ENCODE measurements at regions not wholly inside any gene's neighbourhood (a gene's known extent, or its start where the extent isn't known, plus 50 kb on each side); places are given as distances from the start of the nearest gene placed in this dataset.

- no peak for DNase-seq
Observed at GRCh38 chr2:236884569-236885175, 201.0 kb upstream of the COPS8 start.

GRCh38 chr2:236886456-236886855 is 199.2 kb upstream of the COPS8 start:
- DNase-seq = no peak

- DNase-seq = no peak
Observed at GRCh38 chr2:236887531-236887930, 198.2 kb upstream of the COPS8 start.

- DNase-seq = no peak
Observed at GRCh38 chr2:236887953-236888793, 197.5 kb upstream of the COPS8 start.

GRCh38 chr2:236888794-236889780 is 196.6 kb upstream of the COPS8 start:
- no peak for DNase-seq

- no peak for DNase-seq
Observed at GRCh38 chr2:236889791-236890704, 195.6 kb upstream of the COPS8 start.

GRCh38 chr2:236892721-236893120 is 193.0 kb upstream of the COPS8 start:
- DNase-seq = no peak

- no peak for DNase-seq
Observed at GRCh38 chr2:236894791-236895190, 190.9 kb upstream of the COPS8 start.

GRCh38 chr2:236895497-236895896 is 190.2 kb upstream of the COPS8 start:
- no peak for DNase-seq

GRCh38 chr2:236896688-236897087 is 189.0 kb upstream of the COPS8 start:
- no peak for DNase-seq

- no peak for DNase-seq
Observed at GRCh38 chr2:236899146-236899545, 186.5 kb upstream of the COPS8 start.

GRCh38 chr2:236899950-236900640 is 185.6 kb upstream of the COPS8 start:
- DNase-seq = no peak

GRCh38 chr2:236901956-236902355 is 183.7 kb upstream of the COPS8 start:
- no peak for DNase-seq

GRCh38 chr2:236903978-236904377 is 181.7 kb upstream of the COPS8 start:
- DNase-seq = no peak

GRCh38 chr2:236904389-236905263 is 181.1 kb upstream of the COPS8 start:
- no peak for DNase-seq

GRCh38 chr2:236905976-236906375 is 179.7 kb upstream of the COPS8 start:
- DNase-seq = no peak

GRCh38 chr2:236908439-236909192 is 177.1 kb upstream of the COPS8 start:
- no peak for DNase-seq

- DNase-seq = no peak
Observed at GRCh38 chr2:236909193-236909504, 176.5 kb upstream of the COPS8 start.

- DNase-seq = no peak
Observed at GRCh38 chr2:236909802-236910201, 175.9 kb upstream of the COPS8 start.
